GM21526 (cell line): ENCODE measurements at regions not wholly inside any gene's neighbourhood (a gene's known extent, or its start where the extent isn't known, plus 50 kb on each side); places are given as distances from the start of the nearest gene placed in this dataset.
"Not testable (repeated sequence)": the region's sequence is repeated elsewhere in the genome, so short reads cannot be mapped to it uniquely, and the experiment has no call there.

Experiments
- ATAC-seq: cut with Tn5 transposase; IDR thresholded peaks from one replicate; pipeline ENCODE4 v1.9.1; 2021; ENCODE audit warnings: moderate library complexity; ENCODE audit not compliant: unreplicated experiment, low FRiP score

DNA sequence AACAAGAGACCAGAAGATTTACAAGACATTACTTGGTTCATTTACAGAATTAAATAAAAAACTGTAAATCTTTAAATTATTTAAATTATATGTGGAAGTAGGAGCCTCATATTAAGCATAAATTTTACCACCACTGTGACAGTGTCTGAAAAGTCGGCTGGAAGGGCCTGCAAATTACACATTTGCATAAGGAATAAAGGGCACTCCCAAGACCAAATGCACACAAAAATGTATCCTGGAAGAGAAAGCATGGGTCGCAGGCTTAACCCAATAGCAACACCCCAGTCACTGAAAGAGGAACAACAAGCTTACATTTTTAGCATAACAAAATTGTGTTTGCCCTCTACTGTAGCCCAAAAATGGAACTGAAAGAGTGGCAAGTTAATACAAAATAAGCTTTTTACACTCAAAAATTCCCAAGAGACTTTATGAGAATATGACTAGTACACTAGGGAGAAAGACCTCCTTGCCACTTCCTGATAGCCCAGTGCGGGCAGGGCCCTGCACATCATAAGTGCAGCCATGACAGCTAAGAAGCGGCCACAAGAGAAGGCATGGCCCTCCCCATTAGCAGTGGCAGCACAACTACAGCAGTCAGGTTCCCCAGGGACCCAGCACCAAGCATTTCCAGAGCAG lies 482.0 kb downstream of the DTWD2 start:
- peak; percentile 83 for ATAC-seq

DNA sequence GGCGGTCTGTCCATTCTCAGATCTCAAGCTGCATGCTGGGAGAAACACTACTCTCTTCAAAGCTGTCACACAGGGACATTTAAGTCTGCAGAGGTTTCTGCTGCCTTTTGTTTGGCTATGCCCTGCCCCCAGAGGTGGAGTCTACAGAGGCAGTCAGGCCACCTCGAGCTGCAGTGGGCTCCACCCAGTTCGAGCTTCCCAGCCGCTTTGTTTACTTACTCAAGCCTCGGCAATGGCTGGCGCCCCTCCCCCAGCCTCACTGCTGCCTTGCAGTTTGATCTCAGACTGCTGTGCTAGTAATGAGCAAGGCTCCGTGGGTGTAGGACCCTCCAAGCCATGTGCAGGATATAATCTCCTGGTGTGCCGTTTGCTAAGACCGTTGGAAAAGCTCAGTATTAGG lies 486.1 kb downstream of the DTWD2 start:
- not testable (repeated sequence) for ATAC-seq

DNA sequence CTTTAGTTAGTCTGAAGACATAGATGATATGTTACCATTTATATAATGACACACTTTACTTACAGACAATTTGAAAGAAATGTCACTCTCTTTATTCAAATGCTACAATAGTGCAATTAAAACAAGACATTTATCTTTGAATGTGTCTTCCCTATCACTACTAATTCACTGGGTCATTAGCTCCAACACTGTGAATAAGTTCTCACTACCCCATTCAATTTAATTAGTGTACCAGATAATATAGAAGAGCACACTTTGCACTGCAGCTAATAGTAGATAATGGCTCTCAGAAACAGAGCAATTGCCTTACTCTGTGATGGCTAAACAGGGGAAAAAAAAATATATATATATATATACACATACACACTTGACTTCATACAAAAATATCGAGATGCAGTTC lies 497.0 kb downstream of the DTWD2 start:
- no peak for ATAC-seq

DNA sequence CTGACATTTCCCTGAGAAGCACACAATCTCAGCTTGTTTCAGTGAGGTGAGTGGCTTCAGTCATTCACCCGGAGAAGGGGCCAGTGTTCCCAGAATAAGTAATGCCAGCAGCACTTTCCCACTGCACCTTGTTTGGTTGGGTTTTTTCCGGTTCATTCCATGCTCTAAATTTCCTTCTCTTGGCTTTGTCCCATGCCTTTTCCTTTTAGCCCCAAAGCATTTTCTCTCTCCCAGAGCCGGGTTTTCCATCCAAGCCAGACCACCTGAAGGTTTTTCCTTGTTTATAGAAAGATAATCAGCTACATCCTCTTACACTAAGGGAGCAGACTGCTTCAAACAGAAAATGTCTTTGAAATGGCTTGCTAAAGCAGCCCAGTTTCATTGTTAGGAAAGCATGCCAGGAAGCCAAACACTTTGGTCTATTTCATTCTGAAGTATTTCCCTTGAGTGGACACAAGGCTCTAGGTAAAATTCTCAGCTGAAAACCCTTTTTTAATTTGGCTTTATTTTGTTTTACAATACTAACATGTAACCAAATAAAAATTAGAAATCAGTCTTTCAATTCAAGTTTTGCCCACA lies 501.6 kb downstream of the DTWD2 start:
- ATAC-seq, result no peak

DNA sequence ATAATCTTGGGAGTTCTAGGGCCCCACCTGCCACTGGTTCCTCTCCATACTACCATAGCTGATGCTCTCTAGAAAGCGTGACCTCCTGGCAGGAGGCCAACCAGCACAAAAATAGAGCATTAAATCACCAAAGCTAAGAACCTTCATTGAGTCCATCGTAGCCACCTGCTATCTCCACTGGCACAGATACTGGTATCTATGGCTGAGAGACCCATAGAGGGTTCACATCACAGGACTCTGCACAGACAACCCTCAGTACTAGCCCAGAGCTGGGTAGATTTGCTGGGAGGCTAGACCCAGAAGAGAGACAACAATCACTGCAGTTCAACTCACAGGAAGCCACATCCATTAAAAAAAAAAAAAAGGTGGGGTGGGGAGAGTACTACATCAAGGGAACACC lies 509.1 kb downstream of the DTWD2 start:
- ATAC-seq, result no peak

DNA sequence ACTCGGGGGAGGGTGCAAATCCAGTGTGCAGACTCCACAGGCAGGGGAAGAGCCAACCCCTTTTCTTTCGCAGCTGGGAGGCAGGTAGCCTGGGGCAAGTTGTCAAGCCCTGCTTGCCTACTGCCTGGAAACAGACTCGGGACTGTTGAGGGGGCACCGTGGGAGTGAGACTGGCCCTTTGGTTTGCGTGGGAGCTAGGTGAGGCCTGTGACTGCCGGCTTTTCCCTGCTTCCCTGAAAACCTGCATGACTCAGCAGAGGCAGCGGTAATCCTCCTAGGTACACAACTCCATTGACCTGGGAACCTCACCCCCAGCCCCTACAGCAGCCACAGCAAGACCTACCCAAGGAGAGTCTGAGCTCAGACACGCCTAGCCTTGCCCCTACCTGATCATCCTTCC lies 509.5 kb downstream of the DTWD2 start:
- no peak for ATAC-seq

DNA sequence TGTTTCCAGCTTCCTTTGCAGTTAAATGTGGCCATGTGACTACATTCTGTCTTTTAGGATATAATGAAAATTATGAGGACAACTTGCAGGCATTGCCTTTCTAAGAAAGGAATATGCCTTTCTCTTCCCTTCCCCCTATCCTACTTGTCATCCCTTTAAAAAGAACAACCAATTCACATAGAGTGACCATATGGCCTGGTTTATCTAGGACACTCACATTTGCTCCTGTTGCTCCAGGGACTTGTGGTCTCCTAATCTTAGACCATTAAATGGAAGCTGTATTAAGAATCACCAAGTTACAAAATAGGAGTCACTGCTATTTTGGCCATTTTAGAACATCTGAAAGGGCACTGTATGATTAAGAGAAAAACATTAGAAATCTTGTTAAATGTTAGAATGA lies 520.3 kb downstream of the DTWD2 start:
- no peak for ATAC-seq

DNA sequence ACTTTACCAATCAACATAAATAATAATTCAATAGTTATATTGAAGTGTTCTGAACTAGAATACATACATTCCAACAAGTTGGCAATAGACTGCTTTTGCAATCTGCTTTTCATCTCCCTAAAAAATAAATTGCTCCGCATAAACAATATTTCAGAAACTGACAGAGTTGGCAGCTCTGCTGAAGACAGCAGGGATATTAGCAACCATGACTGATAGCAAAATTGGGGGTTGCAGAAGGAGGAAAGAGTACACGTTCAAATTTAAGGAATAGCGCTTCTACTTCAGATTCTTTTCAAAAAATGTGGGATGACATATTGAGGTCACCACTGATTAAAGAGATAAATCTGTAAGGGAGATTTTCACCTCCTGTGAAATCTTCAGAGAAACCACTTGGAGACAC lies 521.2 kb downstream of the DTWD2 start:
- no peak for ATAC-seq

DNA sequence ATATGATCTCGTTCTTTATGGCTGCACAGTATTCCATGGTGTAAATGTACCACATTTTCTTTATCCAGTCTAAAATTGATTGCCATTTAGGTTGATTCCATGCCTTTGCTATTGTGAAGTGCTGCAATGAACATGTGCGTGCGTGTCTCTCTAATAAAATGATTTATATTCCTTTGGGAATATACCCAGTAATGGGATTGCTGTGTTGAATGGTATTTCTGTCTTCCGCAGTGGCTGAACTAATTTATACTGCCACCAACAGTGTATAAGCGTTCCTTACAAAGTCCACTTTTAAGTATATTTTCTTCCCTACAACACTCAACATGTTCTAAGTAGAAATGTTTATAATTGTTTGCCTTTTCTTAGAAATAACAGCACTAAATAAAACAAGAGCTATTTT lies 521.9 kb downstream of the DTWD2 start:
- ATAC-seq, result no peak

DNA sequence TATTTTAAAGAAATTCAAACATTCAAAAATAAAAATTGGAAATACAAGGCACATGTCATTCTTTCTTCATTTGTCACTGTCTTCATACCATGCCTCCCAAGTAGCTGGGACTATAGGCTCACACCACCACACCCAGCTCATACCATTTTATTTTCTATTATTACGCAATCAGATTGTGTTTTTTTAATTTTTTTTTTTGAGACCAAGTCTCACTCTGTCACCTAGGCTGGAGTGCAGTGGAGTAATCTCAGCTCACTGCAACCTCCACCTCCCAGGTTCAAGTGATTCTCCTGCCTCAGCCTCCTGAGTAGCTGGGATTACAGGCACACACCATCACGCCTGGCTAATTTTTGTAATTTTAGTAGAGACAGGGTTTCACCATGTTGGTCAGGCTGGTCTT lies 526.1 kb downstream of the DTWD2 start:
- not testable (repeated sequence) for ATAC-seq

DNA sequence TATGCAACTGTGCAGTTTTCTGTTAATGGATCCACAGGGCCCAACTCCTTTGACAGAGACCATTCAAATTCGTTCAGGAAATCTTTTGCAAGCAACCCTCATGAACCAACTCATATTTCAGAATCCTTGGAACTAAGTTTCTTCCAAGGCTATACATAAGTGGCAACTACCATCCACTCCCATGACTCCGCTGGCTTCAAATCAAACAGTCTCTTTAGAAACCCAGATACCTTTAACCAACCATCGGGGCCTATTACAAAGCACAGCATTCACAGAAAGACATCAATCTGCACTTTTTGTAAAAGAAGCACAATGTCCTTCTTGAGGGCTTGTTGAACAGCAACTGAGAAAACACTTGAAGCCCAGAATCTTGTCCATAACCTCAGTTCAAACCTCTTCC lies 526.9 kb downstream of the DTWD2 start:
- no peak for ATAC-seq

DNA sequence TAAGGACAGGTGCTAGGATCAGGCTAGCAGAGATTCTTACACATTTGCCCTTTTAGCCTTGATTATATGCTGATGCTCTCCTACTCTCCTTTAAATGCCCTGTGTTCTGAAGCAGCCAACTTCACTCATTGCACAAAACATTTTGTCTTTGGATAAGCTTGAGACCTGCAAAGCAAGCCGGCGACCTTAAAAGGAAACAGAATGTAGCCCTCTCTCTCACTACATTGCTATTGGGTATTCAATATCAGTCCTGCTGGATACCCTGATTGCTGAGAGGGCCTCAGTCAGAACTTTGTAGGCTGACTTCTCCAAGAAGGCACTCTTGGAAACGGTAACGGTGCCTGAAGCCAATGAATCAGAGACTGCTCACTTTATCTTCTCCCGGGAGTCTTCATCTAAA lies 528.9 kb downstream of the DTWD2 start:
- no peak for ATAC-seq

DNA sequence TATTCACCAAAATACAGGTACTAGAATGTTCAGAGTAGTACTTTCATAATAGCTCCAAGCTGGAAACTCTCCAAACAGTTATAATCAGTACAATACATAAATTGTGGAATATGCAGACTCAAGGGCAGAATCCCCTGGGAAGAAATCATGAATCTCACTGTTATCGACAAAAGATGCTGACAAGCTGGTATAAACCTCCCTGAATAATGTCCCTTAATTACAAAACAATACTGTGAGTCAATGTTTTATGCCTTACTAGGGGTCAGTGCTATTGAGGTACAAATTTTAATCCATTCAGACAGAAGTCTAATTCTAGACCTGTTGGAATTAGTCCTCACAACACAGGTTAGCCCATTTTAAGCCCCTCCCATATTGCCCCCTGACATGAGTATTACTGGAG lies 532.3 kb downstream of the DTWD2 start:
- no peak for ATAC-seq

DNA sequence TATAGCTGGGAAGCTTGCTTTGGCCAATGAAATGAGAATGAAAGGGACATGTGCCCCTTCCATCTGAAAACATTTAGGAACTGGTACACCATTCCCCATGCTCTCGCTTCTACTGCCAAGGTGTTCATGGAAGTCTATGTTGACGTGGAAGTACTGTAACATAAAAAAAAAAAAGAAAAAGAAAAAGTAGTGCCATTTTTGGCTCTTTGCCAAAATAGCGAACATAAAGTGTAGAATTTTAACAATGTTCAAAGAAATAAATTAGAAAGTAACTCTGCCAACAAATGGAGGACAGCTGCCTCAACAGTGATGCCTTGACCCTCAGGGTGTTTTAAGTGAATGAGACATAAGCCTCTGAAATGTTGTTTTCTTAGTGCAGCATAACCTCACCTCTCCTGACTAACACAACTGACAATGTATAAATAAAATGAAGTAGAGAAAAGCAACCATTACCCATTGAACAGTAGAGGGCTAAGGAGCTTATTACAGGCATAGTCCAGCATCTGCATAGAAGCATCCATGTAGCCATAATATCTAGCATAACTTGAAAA lies 536.6 kb downstream of the DTWD2 start:
- ATAC-seq, result no peak

DNA sequence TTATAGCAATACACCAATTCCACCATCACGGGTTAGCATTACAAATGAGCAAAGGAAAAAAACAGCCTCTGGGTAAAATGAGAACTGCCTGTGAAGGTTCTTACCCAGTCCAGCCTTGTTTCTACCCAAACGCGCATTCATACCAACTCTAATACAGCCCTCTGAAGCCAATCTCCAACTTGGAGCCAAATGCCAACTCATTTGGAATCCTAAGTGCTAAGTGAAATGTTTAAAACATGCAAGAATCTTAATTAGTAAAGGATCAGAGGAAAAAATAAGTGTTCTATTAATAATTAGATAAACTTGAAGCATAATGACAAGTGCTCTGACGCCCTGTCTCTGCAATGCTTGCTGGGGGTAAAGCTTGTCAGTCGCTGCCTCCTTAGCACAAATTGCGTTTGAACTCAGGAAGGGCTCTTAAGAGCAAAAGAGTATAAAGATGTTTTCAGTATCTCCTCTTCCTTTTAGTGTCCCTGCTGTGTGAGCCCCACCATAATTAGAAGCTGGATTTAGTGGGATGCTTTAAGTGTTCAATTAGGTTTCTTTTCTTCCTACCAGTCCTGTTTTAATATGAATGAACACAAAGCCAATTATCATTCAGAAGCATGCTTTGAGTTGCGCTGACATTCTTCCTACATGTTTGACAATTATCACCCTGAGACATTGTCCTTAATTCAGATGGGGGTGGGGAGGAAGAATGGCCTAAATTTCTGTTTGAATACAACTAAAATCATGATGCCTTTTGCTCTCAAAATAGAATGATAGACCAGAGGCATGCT lies 537.6 kb downstream of the DTWD2 start:
- ATAC-seq, result no peak

DNA sequence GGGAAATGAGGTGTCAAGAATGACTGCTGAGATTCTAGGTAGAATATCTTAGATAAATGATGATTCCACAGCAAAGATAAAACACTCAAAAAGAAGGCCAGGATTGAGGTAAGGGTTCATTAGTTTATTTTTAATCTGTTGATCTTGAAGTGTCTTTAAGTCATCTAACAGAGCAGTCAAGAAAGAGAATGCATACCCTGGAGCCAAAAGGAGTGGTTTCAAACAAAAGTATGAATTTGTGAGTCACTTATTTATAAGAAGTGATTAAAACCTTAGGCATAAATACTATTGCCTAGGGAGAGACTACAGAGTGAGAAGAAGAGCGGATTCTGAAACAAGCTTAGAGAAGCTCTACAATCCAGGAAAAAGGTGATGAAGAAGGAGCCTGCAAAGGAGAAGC lies 541.0 kb downstream of the DTWD2 start:
- ATAC-seq, result no peak

DNA sequence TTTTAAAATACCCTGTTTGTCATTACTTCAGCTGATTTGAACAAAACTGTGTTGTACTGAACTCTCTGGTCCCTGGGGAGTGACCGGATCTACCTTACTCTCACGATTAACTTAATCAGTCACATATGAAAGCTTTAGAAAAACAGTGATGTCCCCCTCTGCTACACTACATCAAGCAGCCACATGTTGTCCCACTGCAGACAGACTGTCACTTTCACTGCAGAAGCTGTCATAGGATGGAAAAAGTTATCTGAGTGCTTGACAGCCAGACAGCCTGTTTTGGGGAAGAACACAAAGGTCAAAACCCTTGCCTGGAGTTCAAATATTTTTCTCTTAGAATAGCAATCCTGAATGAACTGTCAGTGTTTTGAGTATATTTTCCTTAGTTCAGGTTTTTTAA lies 546.4 kb downstream of the DTWD2 start:
- no peak for ATAC-seq

DNA sequence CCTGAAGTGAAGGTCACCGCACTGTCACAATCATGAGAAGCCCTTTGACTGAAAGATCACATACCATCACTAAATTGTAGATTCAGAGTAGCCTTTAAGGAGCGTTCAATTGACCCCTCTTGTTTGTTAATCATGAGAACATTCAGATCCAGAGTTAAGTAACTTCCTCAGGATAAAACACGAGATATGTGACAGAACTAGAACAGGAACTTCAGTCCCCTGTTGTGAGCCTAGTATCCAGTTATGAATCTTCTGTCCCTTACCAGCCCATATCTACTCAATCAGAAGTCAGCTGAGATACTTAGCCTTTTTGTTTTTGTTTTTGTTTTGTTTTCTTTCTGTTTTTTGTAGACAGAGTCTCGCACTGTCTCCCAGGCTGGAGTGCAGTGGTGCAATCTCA lies 547.3 kb downstream of the DTWD2 start:
- no peak for ATAC-seq

DNA sequence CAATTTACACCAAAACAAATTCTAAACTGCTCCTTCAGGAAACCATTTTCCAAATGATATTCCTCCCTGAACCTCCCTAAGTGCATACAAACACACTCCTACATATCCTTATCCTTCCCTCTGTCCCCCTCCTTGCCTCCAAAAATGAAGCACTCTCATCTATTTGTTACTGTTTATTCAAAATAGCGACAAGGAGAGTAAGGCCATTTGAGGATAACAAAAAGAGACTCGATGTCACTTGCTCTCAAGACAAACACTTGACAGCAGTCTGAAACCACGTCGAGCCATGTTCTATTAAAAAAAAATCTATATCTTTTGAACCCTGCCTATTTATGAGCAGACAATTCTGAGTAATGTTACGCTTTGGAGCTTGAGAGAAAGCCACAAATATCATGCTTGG lies 547.9 kb downstream of the DTWD2 start:
- no peak for ATAC-seq

DNA sequence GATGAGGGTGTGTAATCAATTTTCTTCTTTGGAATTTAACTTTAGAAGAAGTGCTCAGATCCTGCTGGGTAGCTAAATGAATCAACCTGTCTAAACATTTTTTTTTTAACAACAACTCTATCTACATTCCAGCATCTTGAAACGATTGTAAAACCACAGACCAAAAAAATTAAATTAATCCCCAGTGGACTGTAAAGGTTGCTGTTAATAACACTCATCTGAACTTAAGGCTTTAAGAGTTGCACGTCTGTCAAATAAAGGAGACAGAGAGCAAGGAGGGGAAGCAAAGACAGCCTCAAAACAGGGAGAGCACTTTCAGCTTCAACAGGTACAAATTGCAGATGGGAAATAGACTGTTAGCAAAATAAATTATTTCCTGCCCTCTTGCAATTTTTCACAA lies 548.5 kb downstream of the DTWD2 start:
- no peak for ATAC-seq

DNA sequence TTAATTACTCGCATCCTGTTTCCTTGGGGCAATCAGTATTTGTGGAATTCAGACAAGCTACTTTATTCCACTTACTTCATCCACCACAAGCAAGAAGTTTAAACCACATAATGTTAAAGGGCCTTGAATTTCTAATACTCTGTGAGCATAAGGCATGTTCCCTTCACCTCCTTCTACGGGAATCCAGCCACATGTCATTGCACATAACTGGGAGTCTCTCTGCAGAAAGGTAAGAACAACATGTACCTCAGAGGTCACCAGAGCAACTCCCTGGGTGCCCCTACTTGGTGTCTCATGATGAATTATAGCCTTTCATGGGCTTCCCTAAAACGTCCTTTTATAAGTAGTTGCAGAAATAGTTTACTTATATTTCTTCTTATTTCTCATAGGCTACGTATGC lies 553.2 kb downstream of the DTWD2 start:
- no peak for ATAC-seq

DNA sequence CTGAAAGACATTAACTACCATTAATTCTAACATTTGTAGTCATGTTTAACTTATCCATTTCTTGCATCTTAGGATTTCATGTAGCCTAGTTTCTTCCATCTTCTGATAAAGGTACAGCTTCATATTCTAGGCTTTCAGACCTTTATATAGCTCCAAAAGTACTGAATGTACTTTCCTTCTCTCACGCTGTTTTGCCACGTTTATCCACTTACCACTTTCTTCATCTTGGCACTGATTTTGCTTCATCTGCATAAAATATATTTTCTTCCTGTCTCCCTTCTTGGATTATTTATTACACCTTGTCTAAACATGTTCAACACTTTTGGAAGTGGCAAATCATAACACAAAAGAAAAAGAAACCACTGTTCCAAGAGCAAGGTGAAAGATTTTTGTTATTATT lies 553.8 kb downstream of the DTWD2 start:
- no peak for ATAC-seq
